ENCODE measurements at regions not wholly inside any gene's neighbourhood (a gene's known extent, or its start where the extent isn't known, plus 50 kb on each side); places are given as distances from the start of the nearest gene placed in this dataset.
"Not testable (repeated sequence)": the region's sequence is repeated elsewhere in the genome, so short reads cannot be mapped to it uniquely, and the experiment has no call there.

- H3K9ac ChIP-seq (ENCODE audit: low read depth, low read length): no peak overlapping the region
- H3K27ac ChIP-seq (ENCODE audit: low read depth, low read length): no peak overlapping the region
- no peaks in the 10 kb centered on the region for H3K9me3 ChIP-seq (ENCODE audit: control insufficient read depth, insufficient read depth, low read length)
- peak overlapping the region; percentile 69 for H3K4me3 ChIP-seq (ENCODE audit: low read depth, low read length)
- H3K36me3 ChIP-seq (ENCODE audit: control insufficient read depth, insufficient read depth, low read length): no peaks in the 10 kb centered on the region
- H3K4me1 ChIP-seq (ENCODE audit: control insufficient read depth, insufficient read depth, low read length): no peaks in the 10 kb centered on the region
- H3K27me3 ChIP-seq (ENCODE audit: control insufficient read depth, insufficient read depth, low read length): peaks cover 19% of the 10 kb centered on the region
Measured at GRCh38 chr19:29873801-29874575, 62.2 kb downstream of the CCNE1 start.

- Histone ChIP-seq H3K4me3 (ENCODE audit: low read depth, low read length) (no peak overlapping the region), H3K27me3 (ENCODE audit: control insufficient read depth, insufficient read depth, low read length) (peaks cover 19% of the 10 kb centered on the region), H3K9me3 (ENCODE audit: control insufficient read depth, insufficient read depth, low read length) (no peaks in the 10 kb centered on the region), H3K27ac (ENCODE audit: low read depth, low read length) (no peak overlapping the region), H3K4me1 (ENCODE audit: control insufficient read depth, insufficient read depth, low read length) (no peaks in the 10 kb centered on the region), H3K36me3 (ENCODE audit: control insufficient read depth, insufficient read depth, low read length) (no peaks in the 10 kb centered on the region), H3K9ac (ENCODE audit: low read depth, low read length) (no peak overlapping the region)
Measured at GRCh38 chr19:29875931-29876330, 64.1 kb downstream of the CCNE1 start.

- no peaks in the 10 kb centered on the region for H3K4me1 ChIP-seq (ENCODE audit: control insufficient read depth, insufficient read depth, low read length)
- no peaks in the 10 kb centered on the region for H3K36me3 ChIP-seq (ENCODE audit: control insufficient read depth, insufficient read depth, low read length)
- no peak overlapping the region for H3K9ac ChIP-seq (ENCODE audit: low read depth, low read length)
- no peak overlapping the region for H3K27ac ChIP-seq (ENCODE audit: low read depth, low read length)
- no peaks in the 10 kb centered on the region for H3K9me3 ChIP-seq (ENCODE audit: control insufficient read depth, insufficient read depth, low read length)
- H3K27me3 ChIP-seq (ENCODE audit: control insufficient read depth, insufficient read depth, low read length): peaks cover 19% of the 10 kb centered on the region
- no peak overlapping the region for H3K4me3 ChIP-seq (ENCODE audit: low read depth, low read length)
Measured at GRCh38 chr19:29876414-29876813, 64.6 kb downstream of the CCNE1 start.

- not testable (repeated sequence) for H3K9me3 ChIP-seq (ENCODE audit: control insufficient read depth, insufficient read depth, low read length); H3K4me1 ChIP-seq (ENCODE audit: control insufficient read depth, insufficient read depth, low read length); H3K27ac ChIP-seq (ENCODE audit: low read depth, low read length); H3K36me3 ChIP-seq (ENCODE audit: control insufficient read depth, insufficient read depth, low read length); H3K9ac ChIP-seq (ENCODE audit: low read depth, low read length); H3K4me3 ChIP-seq (ENCODE audit: low read depth, low read length)
- peaks cover 17% of the 10 kb centered on the region for H3K27me3 ChIP-seq (ENCODE audit: control insufficient read depth, insufficient read depth, low read length)
Measured at GRCh38 chr19:29876908-29877307, 65.1 kb downstream of the CCNE1 start.

- peaks cover 4% of the 10 kb centered on the region; the same call in 1 of the 2 replicates for H3K27me3 ChIP-seq (ENCODE audit: control insufficient read depth, insufficient read depth, low read length)
- H3K9me3 ChIP-seq (ENCODE audit: control insufficient read depth, insufficient read depth, low read length): no peaks in the 10 kb centered on the region
- no peaks in the 10 kb centered on the region for H3K36me3 ChIP-seq (ENCODE audit: control insufficient read depth, insufficient read depth, low read length)
- no peaks in the 10 kb centered on the region; the same call in 1 of the 2 replicates for H3K4me1 ChIP-seq (ENCODE audit: control insufficient read depth, insufficient read depth, low read length)
- no peak overlapping the region for H3K9ac ChIP-seq (ENCODE audit: low read depth, low read length)
- H3K27ac ChIP-seq (ENCODE audit: low read depth, low read length): no peak overlapping the region
- no peak overlapping the region for H3K4me3 ChIP-seq (ENCODE audit: low read depth, low read length)
Measured at GRCh38 chr19:29878973-29879654, 62.9 kb upstream of the URI1 start.

GRCh38 chr19:29879655-29879974, 62.4 kb upstream of the URI1 start:
- H3K9ac ChIP-seq (ENCODE audit: low read depth, low read length): no peak overlapping the region
- no peak overlapping the region for H3K4me3 ChIP-seq (ENCODE audit: low read depth, low read length)
- no peaks in the 10 kb centered on the region for H3K36me3 ChIP-seq (ENCODE audit: control insufficient read depth, insufficient read depth, low read length)
- no peaks in the 10 kb centered on the region for H3K9me3 ChIP-seq (ENCODE audit: control insufficient read depth, insufficient read depth, low read length)
- H3K4me1 ChIP-seq (ENCODE audit: control insufficient read depth, insufficient read depth, low read length): no peaks in the 10 kb centered on the region; the same call in 1 of the 2 replicates
- H3K27ac ChIP-seq (ENCODE audit: low read depth, low read length): no peak overlapping the region
- no peaks in the 10 kb centered on the region; the same call in 1 of the 2 replicates for H3K27me3 ChIP-seq (ENCODE audit: control insufficient read depth, insufficient read depth, low read length)

- no peak overlapping the region for H3K27ac ChIP-seq (ENCODE audit: low read depth, low read length)
- no peak overlapping the region for H3K4me3 ChIP-seq (ENCODE audit: low read depth, low read length)
Measured at GRCh38 chr19:29880498-29881081, 61.4 kb upstream of the URI1 start.

GRCh38 chr19:29881386-29881785, 60.7 kb upstream of the URI1 start:
- Histone ChIP-seq H3K27ac (ENCODE audit: low read depth, low read length) (no peak overlapping the region), H3K9me3 (ENCODE audit: control insufficient read depth, insufficient read depth, low read length) (no peaks in the 10 kb centered on the region), H3K4me3 (ENCODE audit: low read depth, low read length) (no peak overlapping the region), H3K9ac (ENCODE audit: low read depth, low read length) (no peak overlapping the region), H3K36me3 (ENCODE audit: control insufficient read depth, insufficient read depth, low read length) (no peaks in the 10 kb centered on the region), H3K27me3 (ENCODE audit: control insufficient read depth, insufficient read depth, low read length) (no peaks in the 10 kb centered on the region), H3K4me1 (ENCODE audit: control insufficient read depth, insufficient read depth, low read length) (no peaks in the 10 kb centered on the region; the same call in 1 of the 2 replicates)

More at GRCh38 chr19:29880498-29881081, 61.4 kb upstream of the URI1 start:
- no peaks in the 10 kb centered on the region for H3K36me3 ChIP-seq (ENCODE audit: control insufficient read depth, insufficient read depth, low read length)
- H3K9me3 ChIP-seq (ENCODE audit: control insufficient read depth, insufficient read depth, low read length): no peaks in the 10 kb centered on the region
- no peak overlapping the region for H3K9ac ChIP-seq (ENCODE audit: low read depth, low read length)
- no peaks in the 10 kb centered on the region for H3K27me3 ChIP-seq (ENCODE audit: control insufficient read depth, insufficient read depth, low read length)
- no peaks in the 10 kb centered on the region; the same call in 1 of the 2 replicates for H3K4me1 ChIP-seq (ENCODE audit: control insufficient read depth, insufficient read depth, low read length)

GRCh38 chr19:29882719-29883105, 59.3 kb upstream of the URI1 start:
- no peak overlapping the region for H3K9ac ChIP-seq (ENCODE audit: low read depth, low read length)
- H3K27me3 ChIP-seq (ENCODE audit: control insufficient read depth, insufficient read depth, low read length): no peaks in the 10 kb centered on the region
- H3K4me1 ChIP-seq (ENCODE audit: control insufficient read depth, insufficient read depth, low read length): no peaks in the 10 kb centered on the region; the same call in 1 of the 2 replicates
- no peak overlapping the region for H3K27ac ChIP-seq (ENCODE audit: low read depth, low read length)
- H3K9me3 ChIP-seq (ENCODE audit: control insufficient read depth, insufficient read depth, low read length): no peaks in the 10 kb centered on the region
- no peaks in the 10 kb centered on the region for H3K36me3 ChIP-seq (ENCODE audit: control insufficient read depth, insufficient read depth, low read length)
- no peak overlapping the region for H3K4me3 ChIP-seq (ENCODE audit: low read depth, low read length)

GRCh38 chr19:29884044-29884443, 58.0 kb upstream of the URI1 start:
- H3K9ac ChIP-seq (ENCODE audit: low read depth, low read length): no peak overlapping the region
- H3K4me3 ChIP-seq (ENCODE audit: low read depth, low read length): no peak overlapping the region
- no peaks in the 10 kb centered on the region for H3K27me3 ChIP-seq (ENCODE audit: control insufficient read depth, insufficient read depth, low read length)

GRCh38 chr19:29884466-29884865, 57.6 kb upstream of the URI1 start:
- H3K27ac ChIP-seq (ENCODE audit: low read depth, low read length): no peak overlapping the region
- no peak overlapping the region for H3K9ac ChIP-seq (ENCODE audit: low read depth, low read length)

More at GRCh38 chr19:29884044-29884443, 58.0 kb upstream of the URI1 start:
- H3K9me3 ChIP-seq (ENCODE audit: control insufficient read depth, insufficient read depth, low read length): no peaks in the 10 kb centered on the region
- H3K27ac ChIP-seq (ENCODE audit: low read depth, low read length): no peak overlapping the region
- H3K36me3 ChIP-seq (ENCODE audit: control insufficient read depth, insufficient read depth, low read length): no peaks in the 10 kb centered on the region
- no peaks in the 10 kb centered on the region; the same call in 1 of the 2 replicates for H3K4me1 ChIP-seq (ENCODE audit: control insufficient read depth, insufficient read depth, low read length)

More at GRCh38 chr19:29884466-29884865, 57.6 kb upstream of the URI1 start:
- Histone ChIP-seq H3K4me3 (ENCODE audit: low read depth, low read length) (no peak overlapping the region), H3K27me3 (ENCODE audit: control insufficient read depth, insufficient read depth, low read length) (no peaks in the 10 kb centered on the region), H3K9me3 (ENCODE audit: control insufficient read depth, insufficient read depth, low read length) (no peaks in the 10 kb centered on the region), H3K36me3 (ENCODE audit: control insufficient read depth, insufficient read depth, low read length) (no peaks in the 10 kb centered on the region), H3K4me1 (ENCODE audit: control insufficient read depth, insufficient read depth, low read length) (no peaks in the 10 kb centered on the region; the same call in 1 of the 2 replicates)
